DOHH2 (cell line): ENCODE measurements at regions not wholly inside any gene's neighbourhood (a gene's known extent, or its start where the extent isn't known, plus 50 kb on each side); places are given as distances from the start of the nearest gene placed in this dataset.

Source experiments
- CTCF ChIP-seq: fragments of 200-600 bp; sonication (generic); IDR thresholded peaks from one replicate; pipeline ENCODE4 v1.5.1; 2014; ENCODE audit warnings: antibody characterized with exemption, mild to moderate bottlenecking, low read depth, low read length; ENCODE audit not compliant: poor library complexity, severe bottlenecking
- EZH2phosphoT487 ChIP-seq: fragments of 200-600 bp; sonication (generic); IDR thresholded peaks from 2 replicates; pipeline ENCODE4 v1.6.1; 2017; ENCODE audit warnings: borderline replicate concordance, mild to moderate bottlenecking, antibody characterized with exemption, low read length, moderate library complexity, mixed read lengths

- TF ChIP-seq CTCF (no peak), EZH2phosphoT487 (no peak)
Measured at GRCh38 chr3:111373239-111373638, 168.8 kb upstream of the CD96 start.
